ENCODE measurements at regions not wholly inside any gene's neighbourhood (a gene's known extent, or its start where the extent isn't known, plus 50 kb on each side); places are given as distances from the start of the nearest gene placed in this dataset.

DNA sequence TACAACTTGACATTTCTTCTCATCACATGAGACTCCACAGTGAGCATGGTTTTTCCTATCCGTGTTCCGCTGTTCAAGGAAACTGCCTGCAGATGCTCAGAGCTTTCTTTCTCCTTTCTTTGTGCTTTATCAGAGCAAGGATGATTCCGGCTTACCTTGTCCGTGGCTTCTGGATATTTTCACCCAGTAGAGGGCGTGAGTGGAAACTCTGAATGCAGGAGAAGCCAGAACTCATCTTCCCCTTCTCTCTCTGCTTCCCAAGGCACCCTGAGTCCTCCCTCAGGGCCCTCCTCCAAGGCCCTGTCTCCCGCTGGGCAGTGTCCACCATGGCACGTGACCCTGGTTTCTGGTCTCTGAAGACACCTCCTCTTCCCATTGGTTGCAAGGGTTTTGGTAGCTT is 721.1 kb upstream of the RBFOX1 start:
- Histone ChIP-seq H3K4me1 (no peaks in the 10 kb centered on the region), H3K36me3 (no peaks in the 10 kb centered on the region), H3K27me3 (no peaks in the 10 kb centered on the region), H3K27ac (no peak overlapping the region), H3K4me3 (no peak overlapping the region), H3K9me3 (no peaks in the 10 kb centered on the region)
- TF ChIP-seq, protein P1, sequence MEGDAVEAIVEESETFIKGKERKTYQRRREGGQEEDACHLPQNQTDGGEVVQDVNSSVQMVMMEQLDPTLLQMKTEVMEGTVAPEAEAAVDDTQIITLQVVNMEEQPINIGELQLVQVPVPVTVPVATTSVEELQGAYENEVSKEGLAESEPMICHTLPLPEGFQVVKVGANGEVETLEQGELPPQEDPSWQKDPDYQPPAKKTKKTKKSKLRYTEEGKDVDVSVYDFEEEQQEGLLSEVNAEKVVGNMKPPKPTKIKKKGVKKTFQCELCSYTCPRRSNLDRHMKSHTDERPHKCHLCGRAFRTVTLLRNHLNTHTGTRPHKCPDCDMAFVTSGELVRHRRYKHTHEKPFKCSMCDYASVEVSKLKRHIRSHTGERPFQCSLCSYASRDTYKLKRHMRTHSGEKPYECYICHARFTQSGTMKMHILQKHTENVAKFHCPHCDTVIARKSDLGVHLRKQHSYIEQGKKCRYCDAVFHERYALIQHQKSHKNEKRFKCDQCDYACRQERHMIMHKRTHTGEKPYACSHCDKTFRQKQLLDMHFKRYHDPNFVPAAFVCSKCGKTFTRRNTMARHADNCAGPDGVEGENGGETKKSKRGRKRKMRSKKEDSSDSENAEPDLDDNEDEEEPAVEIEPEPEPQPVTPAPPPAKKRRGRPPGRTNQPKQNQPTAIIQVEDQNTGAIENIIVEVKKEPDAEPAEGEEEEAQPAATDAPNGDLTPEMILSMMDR (IDR thresholded peaks at IDR 0.05), result no peak
- TF ChIP-seq POLR2A (IDR thresholded peaks at IDR 0.05), result no peak
- no peak for DNase-seq
- intact Hi-C loops (cut with DNase I; ENCODE audit: low total_unique reads), result no loop called here

DNA sequence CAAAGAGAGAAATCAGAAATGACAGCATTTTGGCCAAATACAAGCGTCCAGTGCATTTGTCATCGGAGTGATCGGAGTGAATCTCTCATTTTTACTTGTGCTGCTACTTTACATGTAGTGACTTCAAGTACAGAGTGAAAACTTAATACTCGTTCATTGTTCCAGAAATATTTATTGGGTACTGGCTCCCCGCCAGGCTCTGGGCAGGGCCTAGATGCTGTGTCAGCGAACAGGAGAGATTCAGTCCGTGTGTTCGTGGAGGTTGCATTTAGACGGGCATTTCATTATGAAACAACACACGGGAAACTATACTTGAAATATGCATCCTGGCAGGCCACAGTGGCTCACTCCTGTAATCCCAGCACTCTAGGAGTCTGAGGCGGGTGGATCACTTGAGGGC is 727.2 kb upstream of the RBFOX1 start:
- H3K36me3 ChIP-seq, result no peaks in the 10 kb centered on the region
- H3K4me1 ChIP-seq, result no peaks in the 10 kb centered on the region
- DNase-seq, result no peak
- H3K9me3 ChIP-seq, result no peaks in the 10 kb centered on the region
- intact Hi-C loops (cut with DNase I; ENCODE audit: low total_unique reads), result no loop called here
- no peak overlapping the region for H3K4me3 ChIP-seq
- no peak overlapping the region for H3K27ac ChIP-seq
- TF ChIP-seq, protein P1 (IDR thresholded peaks at IDR 0.05), result no peak
- no peak for TF ChIP-seq POLR2A (IDR thresholded peaks at IDR 0.05)
- H3K27me3 ChIP-seq, result no peaks in the 10 kb centered on the region

DNA sequence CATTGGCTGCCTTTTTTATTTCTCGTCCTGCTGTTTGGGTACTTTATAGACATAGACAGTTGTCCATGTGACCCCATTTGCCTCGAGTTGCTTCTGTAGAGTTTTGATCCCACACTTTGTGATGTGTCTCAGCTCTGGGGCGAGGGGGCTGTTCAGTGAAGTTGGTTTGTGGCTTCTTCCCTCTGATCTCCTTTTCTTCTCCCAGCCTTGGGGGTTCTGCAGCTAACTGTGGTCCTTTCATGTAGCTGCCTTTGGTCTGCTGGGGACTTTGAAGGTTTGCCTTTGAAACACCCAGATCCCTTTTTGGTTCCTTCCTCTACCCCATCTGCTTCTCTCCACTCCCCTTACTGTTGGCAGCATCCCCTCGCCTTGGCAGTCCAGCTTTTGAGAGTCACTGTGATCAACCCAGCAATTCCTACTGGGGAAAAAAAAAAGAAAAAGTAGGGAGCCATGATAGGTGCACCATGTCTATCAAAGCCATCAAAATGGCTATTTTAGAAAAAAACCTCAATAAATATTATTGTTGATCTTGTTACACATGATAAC is 728.8 kb upstream of the RBFOX1 start:
- Histone ChIP-seq H3K27me3 (no peaks in the 10 kb centered on the region), H3K4me3 (no peak overlapping the region), H3K9me3 (no peaks in the 10 kb centered on the region), H3K36me3 (no peaks in the 10 kb centered on the region), H3K27ac (no peak overlapping the region), H3K4me1 (no peaks in the 10 kb centered on the region)
- intact Hi-C loops (cut with DNase I; ENCODE audit: low total_unique reads), result no loop called here
- DNase-seq, result no peak
- TF ChIP-seq, protein P1 (IDR thresholded peaks at IDR 0.05), result no peak
- no peak for TF ChIP-seq POLR2A (IDR thresholded peaks at IDR 0.05)

DNA sequence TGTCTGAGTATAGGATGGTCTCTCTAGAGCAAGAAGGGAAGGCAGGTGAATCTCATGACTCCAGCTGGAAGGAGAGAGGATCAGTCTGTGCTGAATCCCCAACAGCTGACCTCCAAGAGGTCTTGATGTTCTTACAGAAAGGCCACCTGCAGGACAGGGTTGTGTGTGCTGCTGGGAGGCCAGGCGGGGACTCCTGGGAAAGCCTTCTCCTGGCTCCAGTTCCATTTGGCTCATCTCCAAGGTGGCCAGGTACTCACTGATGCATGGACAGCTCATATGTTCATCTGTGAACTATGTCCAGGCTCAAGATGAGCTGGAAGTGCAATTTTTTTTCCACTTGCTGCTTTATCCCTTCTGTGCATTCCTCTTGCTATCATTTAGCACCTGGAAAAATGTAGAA is 730.2 kb upstream of the RBFOX1 start:
- TF ChIP-seq POLR2A (IDR thresholded peaks at IDR 0.05), result no peak
- TF ChIP-seq, protein P1 (IDR thresholded peaks at IDR 0.05), result no peak
- no peak for DNase-seq
- H3K4me1 ChIP-seq, result no peaks in the 10 kb centered on the region
- no peak overlapping the region for H3K27ac ChIP-seq
- intact Hi-C loops (cut with DNase I; ENCODE audit: low total_unique reads), result no loop called here
- H3K4me3 ChIP-seq, result no peak overlapping the region
- H3K36me3 ChIP-seq, result no peaks in the 10 kb centered on the region
- no peaks in the 10 kb centered on the region for H3K9me3 ChIP-seq
- H3K27me3 ChIP-seq, result no peaks in the 10 kb centered on the region

DNA sequence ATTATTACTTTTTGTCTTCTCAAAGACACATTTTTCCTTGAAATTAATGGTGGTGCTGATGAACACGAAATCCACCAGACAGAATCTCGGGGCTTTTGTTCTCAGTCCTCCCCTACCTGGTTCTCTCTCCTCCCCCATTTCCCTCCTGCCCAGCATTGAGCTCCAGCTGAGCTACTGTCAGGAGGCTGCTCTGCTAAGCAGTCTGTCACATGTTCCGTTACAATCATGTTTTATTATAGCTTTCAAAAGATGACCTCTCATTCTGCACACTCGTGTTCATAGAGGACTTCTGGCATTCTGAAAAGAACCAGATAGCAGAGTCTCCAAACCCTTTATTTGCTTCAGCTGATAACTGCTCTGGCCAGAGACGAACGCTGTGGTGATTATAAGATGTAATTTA is 732.5 kb upstream of the RBFOX1 start:
- H3K27me3 ChIP-seq, result no peaks in the 10 kb centered on the region

More for the DNA sequence above, 732.5 kb upstream of the RBFOX1 start:
- H3K4me1 ChIP-seq, result no peaks in the 10 kb centered on the region
- no peak overlapping the region for H3K27ac ChIP-seq
- TF ChIP-seq, protein P1 (IDR thresholded peaks at IDR 0.05), result no peak
- TF ChIP-seq POLR2A (IDR thresholded peaks at IDR 0.05), result no peak
- H3K9me3 ChIP-seq, result no peaks in the 10 kb centered on the region
- H3K36me3 ChIP-seq, result no peaks in the 10 kb centered on the region
- H3K4me3 ChIP-seq, result no peak overlapping the region
- intact Hi-C loops (cut with DNase I; ENCODE audit: low total_unique reads), result no loop called here
- DNase-seq, result no peak

All from uterus (tissue), 3 donors.